HEK293 (cell line): ENCODE measurements at regions not wholly inside any gene's neighbourhood (a gene's known extent, or its start where the extent isn't known, plus 50 kb on each side); places are given as distances from the start of the nearest gene placed in this dataset.

ENCODE experiments used
- CTCF ChIA-PET: fragments of 350-600 bp; formaldehyde crosslinking; extraction: SDS; loops from one replicate; lab custom pipeline; 2021; ENCODE audit warnings: antibody characterized with exemption; lab: Yijun Ruan, JAX
- POLR2A ChIA-PET: fragments of 300-600 bp; formaldehyde crosslinking; extraction: SDS; loops from one replicate; lab custom pipeline; 2020; ENCODE audit warnings: antibody characterized with exemption, inconsistent platforms; lab: Yijun Ruan, JAX
- H3K27ac ChIP-seq: fragments of 200-500 bp; sonication (Bioruptor generic); 2 replicates; pipeline ENCODE4 v1.5.1; 2014; ENCODE audit warnings: low read depth, low read length, control low read depth, inconsistent platforms; ENCODE audit errors: extremely low read depth
- H3K36me3 ChIP-seq, 2 experiments: fragments of 200-500 bp in 1 of 2; sonication (Bioruptor generic) in 1 of 2; 1 replicate in 1 of 2; 2 replicates in 1 of 2; pipeline ENCODE4 v1.5.1; 2014 to 2017; ENCODE audit warnings: inconsistent platforms in 2 of 2, low read length in 2 of 2; ENCODE audit not compliant: control insufficient read depth in 2 of 2, insufficient read depth in 1 of 2
- H3K4me1 ChIP-seq: fragments of 200-500 bp; sonication (Bioruptor generic); 2 replicates; pipeline ENCODE4 v1.5.1; 2014; ENCODE audit warnings: mild to moderate bottlenecking, low read length, inconsistent platforms; ENCODE audit not compliant: control insufficient read depth, insufficient read depth
- H3K4me3 ChIP-seq: 2 replicates; pipeline ENCODE4 v1.5.1; 2011; ENCODE audit warnings: low read depth, mild to moderate bottlenecking, control low read depth, low read length, moderate library complexity
- H3K9me3 ChIP-seq: fragments of 200-500 bp; sonication (Bioruptor generic); 2 replicates; pipeline ENCODE4 v1.5.1; 2014; ENCODE audit warnings: low read depth, low read length, inconsistent platforms; ENCODE audit not compliant: control insufficient read depth, insufficient read depth
- GLI2 ChIP-seq: fragments of 450-650 bp; formaldehyde crosslinking; IDR thresholded peaks from 2 replicates; pipeline ENCODE4; 2017; ENCODE audit warnings: missing biosample characterization, missing genetic modification characterization, low read depth, borderline replicate concordance
- PRDM1 ChIP-seq: fragments of 450-650 bp; formaldehyde crosslinking; IDR thresholded peaks from 2 replicates; pipeline ENCODE4; 2016; ENCODE audit warnings: missing biosample characterization, missing genetic modification characterization
- SCRT1 ChIP-seq: fragments of 450-650 bp; formaldehyde crosslinking; IDR thresholded peaks from 2 replicates; pipeline ENCODE4 v1.5.1; 2016; ENCODE audit warnings: missing biosample characterization, missing genetic modification characterization, borderline replicate concordance
- SETDB1 ChIP-seq: IDR thresholded peaks from one replicate; pipeline ENCODE4 v1.6.1; 2017; ENCODE audit warnings: mild to moderate bottlenecking, low read length, moderate library complexity, mixed read lengths; ENCODE audit not compliant: insufficient read length
- WT1 ChIP-seq: fragments of 450-650 bp; formaldehyde crosslinking; IDR thresholded peaks from 2 replicates; pipeline ENCODE4 v1.5.1; 2016; ENCODE audit warnings: missing biosample characterization, missing genetic modification characterization
- ZBTB21 ChIP-seq: fragments of 450-650 bp; formaldehyde crosslinking; IDR thresholded peaks from 2 replicates; pipeline ENCODE4 v1.5.1; 2017; ENCODE audit warnings: missing biosample characterization, missing genetic modification characterization
- ZNF138 ChIP-seq: fragments of 450-650 bp; formaldehyde crosslinking; IDR thresholded peaks from 2 replicates; pipeline ENCODE4 v1.5.1; 2016; ENCODE audit warnings: missing biosample characterization, missing genetic modification characterization, borderline replicate concordance
- ZNF140 ChIP-seq: fragments of 450-650 bp; formaldehyde crosslinking; IDR thresholded peaks from 2 replicates; pipeline ENCODE4 v1.5.1; 2016; ENCODE audit warnings: missing biosample characterization, missing genetic modification characterization
- ZNF157 ChIP-seq: fragments of 450-650 bp; formaldehyde crosslinking; IDR thresholded peaks from 2 replicates; pipeline ENCODE4 v1.5.1; 2016; ENCODE audit warnings: missing biosample characterization, missing genetic modification characterization
- ZNF175 ChIP-seq: fragments of 450-650 bp; formaldehyde crosslinking; IDR thresholded peaks from 2 replicates; pipeline ENCODE4 v1.5.1; 2016; ENCODE audit warnings: missing biosample characterization, missing genetic modification characterization
- ZNF266 ChIP-seq: fragments of 450-650 bp; formaldehyde crosslinking; IDR thresholded peaks from 2 replicates; pipeline ENCODE4 v1.5.1; 2016; ENCODE audit warnings: missing biosample characterization, missing genetic modification characterization, low read depth
- ZNF311 ChIP-seq: fragments of 450-650 bp; formaldehyde crosslinking; IDR thresholded peaks from 2 replicates; pipeline ENCODE4 v1.5.1; 2017; ENCODE audit warnings: missing biosample characterization, missing genetic modification characterization, borderline replicate concordance
- ZNF48 ChIP-seq: fragments of 450-650 bp; formaldehyde crosslinking; IDR thresholded peaks from 2 replicates; pipeline ENCODE4 v1.5.1; 2016; ENCODE audit warnings: missing biosample characterization, missing genetic modification characterization
- ZNF610 ChIP-seq: fragments of 450-650 bp; formaldehyde crosslinking; IDR thresholded peaks from 2 replicates; pipeline ENCODE4 v1.5.1; 2016; ENCODE audit warnings: missing biosample characterization, missing genetic modification characterization, borderline replicate concordance
- ZSCAN23 ChIP-seq: fragments of 450-650 bp; formaldehyde crosslinking; IDR thresholded peaks from 2 replicates; pipeline ENCODE4 v1.5.1; 2016; ENCODE audit warnings: missing biosample characterization, missing genetic modification characterization
- ZSCAN30 ChIP-seq: fragments of 450-650 bp; IDR thresholded peaks from 2 replicates; pipeline ENCODE4 v1.5.1; 2018; ENCODE audit warnings: missing biosample characterization, mild to moderate bottlenecking, missing genetic modification characterization, moderate library complexity
- TF ChIP-seq, protein P1 (sequence below): fragments of 450-650 bp; formaldehyde crosslinking; IDR thresholded peaks from 2 replicates; pipeline ENCODE4 v1.5.1; 2016; ENCODE audit warnings: missing biosample characterization, missing genetic modification characterization, borderline replicate concordance
- TF ChIP-seq, protein P2 (sequence below): fragments of 450-650 bp; formaldehyde crosslinking; IDR thresholded peaks from 2 replicates; pipeline ENCODE4 v1.5.1; 2016; ENCODE audit warnings: missing biosample characterization, missing genetic modification characterization, borderline replicate concordance
- TF ChIP-seq, protein P3 (sequence below): fragments of 450-650 bp; formaldehyde crosslinking; IDR thresholded peaks from 2 replicates; pipeline ENCODE4 v1.5.1; 2016; ENCODE audit warnings: missing biosample characterization, missing genetic modification characterization
- TF ChIP-seq, protein P4 (sequence below): fragments of 450-650 bp; formaldehyde crosslinking; IDR thresholded peaks from 2 replicates; pipeline ENCODE4 v1.5.1; 2016; ENCODE audit warnings: missing biosample characterization, missing genetic modification characterization

DNA sequence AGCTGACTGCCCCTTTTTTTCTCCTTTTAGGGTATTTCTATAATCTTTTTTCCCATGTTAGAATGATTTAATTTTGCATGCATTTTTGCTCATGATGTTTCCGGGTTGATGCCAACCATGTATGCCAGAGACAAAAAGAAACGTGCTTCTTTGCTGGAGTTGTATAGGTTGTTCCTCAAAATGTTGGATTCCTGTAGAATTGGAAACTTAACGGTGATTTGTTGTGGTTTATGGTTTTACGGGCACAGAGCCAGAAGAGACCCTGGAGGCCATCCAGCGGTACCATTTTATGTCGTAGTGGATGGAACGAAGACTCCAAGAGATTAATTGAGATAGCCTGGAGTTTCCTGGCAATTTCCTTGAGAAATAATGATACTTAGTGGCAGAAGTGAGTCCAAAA is 481.5 kb upstream of the RGMA start (continued):
- TF ChIP-seq, protein P1, sequence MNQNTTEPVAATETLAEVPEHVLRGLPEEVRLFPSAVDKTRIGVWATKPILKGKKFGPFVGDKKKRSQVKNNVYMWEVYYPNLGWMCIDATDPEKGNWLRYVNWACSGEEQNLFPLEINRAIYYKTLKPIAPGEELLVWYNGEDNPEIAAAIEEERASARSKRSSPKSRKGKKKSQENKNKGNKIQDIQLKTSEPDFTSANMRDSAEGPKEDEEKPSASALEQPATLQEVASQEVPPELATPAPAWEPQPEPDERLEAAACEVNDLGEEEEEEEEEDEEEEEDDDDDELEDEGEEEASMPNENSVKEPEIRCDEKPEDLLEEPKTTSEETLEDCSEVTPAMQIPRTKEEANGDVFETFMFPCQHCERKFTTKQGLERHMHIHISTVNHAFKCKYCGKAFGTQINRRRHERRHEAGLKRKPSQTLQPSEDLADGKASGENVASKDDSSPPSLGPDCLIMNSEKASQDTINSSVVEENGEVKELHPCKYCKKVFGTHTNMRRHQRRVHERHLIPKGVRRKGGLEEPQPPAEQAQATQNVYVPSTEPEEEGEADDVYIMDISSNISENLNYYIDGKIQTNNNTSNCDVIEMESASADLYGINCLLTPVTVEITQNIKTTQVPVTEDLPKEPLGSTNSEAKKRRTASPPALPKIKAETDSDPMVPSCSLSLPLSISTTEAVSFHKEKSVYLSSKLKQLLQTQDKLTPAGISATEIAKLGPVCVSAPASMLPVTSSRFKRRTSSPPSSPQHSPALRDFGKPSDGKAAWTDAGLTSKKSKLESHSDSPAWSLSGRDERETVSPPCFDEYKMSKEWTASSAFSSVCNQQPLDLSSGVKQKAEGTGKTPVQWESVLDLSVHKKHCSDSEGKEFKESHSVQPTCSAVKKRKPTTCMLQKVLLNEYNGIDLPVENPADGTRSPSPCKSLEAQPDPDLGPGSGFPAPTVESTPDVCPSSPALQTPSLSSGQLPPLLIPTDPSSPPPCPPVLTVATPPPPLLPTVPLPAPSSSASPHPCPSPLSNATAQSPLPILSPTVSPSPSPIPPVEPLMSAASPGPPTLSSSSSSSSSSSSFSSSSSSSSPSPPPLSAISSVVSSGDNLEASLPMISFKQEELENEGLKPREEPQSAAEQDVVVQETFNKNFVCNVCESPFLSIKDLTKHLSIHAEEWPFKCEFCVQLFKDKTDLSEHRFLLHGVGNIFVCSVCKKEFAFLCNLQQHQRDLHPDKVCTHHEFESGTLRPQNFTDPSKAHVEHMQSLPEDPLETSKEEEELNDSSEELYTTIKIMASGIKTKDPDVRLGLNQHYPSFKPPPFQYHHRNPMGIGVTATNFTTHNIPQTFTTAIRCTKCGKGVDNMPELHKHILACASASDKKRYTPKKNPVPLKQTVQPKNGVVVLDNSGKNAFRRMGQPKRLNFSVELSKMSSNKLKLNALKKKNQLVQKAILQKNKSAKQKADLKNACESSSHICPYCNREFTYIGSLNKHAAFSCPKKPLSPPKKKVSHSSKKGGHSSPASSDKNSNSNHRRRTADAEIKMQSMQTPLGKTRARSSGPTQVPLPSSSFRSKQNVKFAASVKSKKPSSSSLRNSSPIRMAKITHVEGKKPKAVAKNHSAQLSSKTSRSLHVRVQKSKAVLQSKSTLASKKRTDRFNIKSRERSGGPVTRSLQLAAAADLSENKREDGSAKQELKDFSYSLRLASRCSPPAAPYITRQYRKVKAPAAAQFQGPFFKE (tag by site-specific recombination), result no peak
- no peak for TF ChIP-seq ZSCAN30 (tag by site-specific recombination)
- TF ChIP-seq ZNF175, result no peak
- TF ChIP-seq PRDM1, result no peak
- no peak for TF ChIP-seq ZNF311 (tag by site-specific recombination)
- no peak for TF ChIP-seq ZNF610 (tag by site-specific recombination)
- TF ChIP-seq, protein P2, sequence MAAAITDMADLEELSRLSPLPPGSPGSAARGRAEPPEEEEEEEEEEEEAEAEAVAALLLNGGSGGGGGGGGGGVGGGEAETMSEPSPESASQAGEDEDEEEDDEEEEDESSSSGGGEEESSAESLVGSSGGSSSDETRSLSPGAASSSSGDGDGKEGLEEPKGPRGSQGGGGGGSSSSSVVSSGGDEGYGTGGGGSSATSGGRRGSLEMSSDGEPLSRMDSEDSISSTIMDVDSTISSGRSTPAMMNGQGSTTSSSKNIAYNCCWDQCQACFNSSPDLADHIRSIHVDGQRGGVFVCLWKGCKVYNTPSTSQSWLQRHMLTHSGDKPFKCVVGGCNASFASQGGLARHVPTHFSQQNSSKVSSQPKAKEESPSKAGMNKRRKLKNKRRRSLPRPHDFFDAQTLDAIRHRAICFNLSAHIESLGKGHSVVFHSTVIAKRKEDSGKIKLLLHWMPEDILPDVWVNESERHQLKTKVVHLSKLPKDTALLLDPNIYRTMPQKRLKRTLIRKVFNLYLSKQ (tag by site-specific recombination), result no peak
- no peak for TF ChIP-seq ZNF48 (tag by site-specific recombination)
- TF ChIP-seq, all 188 proteins: peak for 0

DNA sequence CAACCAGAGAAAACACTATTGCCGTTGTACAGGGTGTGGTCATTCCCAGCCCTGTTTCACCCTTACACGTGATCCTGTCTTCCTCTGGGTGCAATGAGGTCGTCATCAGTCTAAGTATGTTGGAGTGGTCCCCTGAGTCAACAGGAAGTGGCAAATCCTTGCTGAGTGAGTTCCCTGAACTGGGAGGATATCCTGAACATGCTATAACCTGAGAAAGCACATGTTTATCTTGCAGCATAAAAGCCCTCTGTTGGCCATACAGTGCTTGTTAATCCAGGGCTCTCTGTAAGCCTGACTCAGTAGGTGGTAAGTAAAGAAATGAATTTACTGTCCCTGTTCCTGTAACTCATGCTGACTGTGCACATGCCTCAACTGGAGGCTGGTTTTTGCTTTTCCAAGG is 477.8 kb upstream of the RGMA start:
- TF ChIP-seq ZNF138 (no peak), ZNF266 (no peak), GLI2 (tag by site-specific recombination) (no peak), ZNF157 (no peak), SETDB1 (peak; percentile 35), ZNF140 (tag by site-specific recombination) (no peak), WT1 (tag by site-specific recombination) (no peak), SCRT1 (tag by site-specific recombination) (no peak), ZBTB21 (tag by site-specific recombination) (0 out of 2 replicates have a peak, but pooled peaks have one; percentile 12), ZSCAN23 (tag by site-specific recombination) (no peak)
- TF ChIP-seq, protein P3, sequence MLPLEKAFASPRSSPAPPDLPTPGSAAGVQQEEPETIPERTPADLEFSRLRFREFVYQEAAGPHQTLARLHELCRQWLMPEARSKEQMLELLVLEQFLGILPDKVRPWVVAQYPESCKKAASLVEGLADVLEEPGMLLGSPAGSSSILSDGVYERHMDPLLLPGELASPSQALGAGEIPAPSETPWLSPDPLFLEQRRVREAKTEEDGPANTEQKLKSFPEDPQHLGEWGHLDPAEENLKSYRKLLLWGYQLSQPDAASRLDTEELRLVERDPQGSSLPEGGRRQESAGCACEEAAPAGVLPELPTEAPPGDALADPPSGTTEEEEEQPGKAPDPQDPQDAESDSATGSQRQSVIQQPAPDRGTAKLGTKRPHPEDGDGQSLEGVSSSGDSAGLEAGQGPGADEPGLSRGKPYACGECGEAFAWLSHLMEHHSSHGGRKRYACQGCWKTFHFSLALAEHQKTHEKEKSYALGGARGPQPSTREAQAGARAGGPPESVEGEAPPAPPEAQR, result no peak
- TF ChIP-seq, protein P4, sequence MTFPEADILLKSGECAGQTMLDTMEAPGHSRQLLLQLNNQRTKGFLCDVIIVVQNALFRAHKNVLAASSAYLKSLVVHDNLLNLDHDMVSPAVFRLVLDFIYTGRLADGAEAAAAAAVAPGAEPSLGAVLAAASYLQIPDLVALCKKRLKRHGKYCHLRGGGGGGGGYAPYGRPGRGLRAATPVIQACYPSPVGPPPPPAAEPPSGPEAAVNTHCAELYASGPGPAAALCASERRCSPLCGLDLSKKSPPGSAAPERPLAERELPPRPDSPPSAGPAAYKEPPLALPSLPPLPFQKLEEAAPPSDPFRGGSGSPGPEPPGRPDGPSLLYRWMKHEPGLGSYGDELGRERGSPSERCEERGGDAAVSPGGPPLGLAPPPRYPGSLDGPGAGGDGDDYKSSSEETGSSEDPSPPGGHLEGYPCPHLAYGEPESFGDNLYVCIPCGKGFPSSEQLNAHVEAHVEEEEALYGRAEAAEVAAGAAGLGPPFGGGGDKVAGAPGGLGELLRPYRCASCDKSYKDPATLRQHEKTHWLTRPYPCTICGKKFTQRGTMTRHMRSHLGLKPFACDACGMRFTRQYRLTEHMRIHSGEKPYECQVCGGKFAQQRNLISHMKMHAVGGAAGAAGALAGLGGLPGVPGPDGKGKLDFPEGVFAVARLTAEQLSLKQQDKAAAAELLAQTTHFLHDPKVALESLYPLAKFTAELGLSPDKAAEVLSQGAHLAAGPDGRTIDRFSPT (tag by site-specific recombination), result no peak
- no peak overlapping the region for H3K27ac ChIP-seq
- ChIA-PET CTCF (no interaction called here), POLR2A (no interaction called here)
- no peaks in the 10 kb centered on the region for H3K9me3 ChIP-seq
- H3K4me3 ChIP-seq, result no peak overlapping the region
- H3K4me1 ChIP-seq, result no peaks in the 10 kb centered on the region
- H3K36me3 ChIP-seq, result no peaks in the 10 kb centered on the region
